SKM-1 treated with dmso at 0.1 percent for 144 hours (cell line): ENCODE measurements at regions not wholly inside any gene's neighbourhood (a gene's known extent, or its start where the extent isn't known, plus 50 kb on each side); places are given as distances from the start of the nearest gene placed in this dataset.
"Not testable (repeated sequence)": the region's sequence is repeated elsewhere in the genome, so short reads cannot be mapped to it uniquely, and the experiment has no call there.

ENCODE experiments used
- DNase-seq: peaks from one replicate; lab custom pipeline; 2025; ENCODE audit not compliant: unreplicated experiment; lab: John Stamatoyannopoulos, UW

GRCh38 chr15:31177951-31178350, 76.4 kb upstream of the TRPM1 start:
- no peak for DNase-seq

- DNase-seq, result no peak
Observed at GRCh38 chr15:31178705-31179104, 77.2 kb upstream of the TRPM1 start.

- no peak for DNase-seq
Observed at GRCh38 chr15:31179693-31180092, 78.2 kb upstream of the TRPM1 start.

- DNase-seq, result no peak
Observed at GRCh38 chr15:31193291-31193690, 91.8 kb upstream of the TRPM1 start.

GRCh38 chr15:31195871-31196270, 94.3 kb upstream of the TRPM1 start:
- no peak for DNase-seq

GRCh38 chr15:31197497-31198414, 96.2 kb upstream of the TRPM1 start:
- DNase-seq, result peak; percentile 19

GRCh38 chr15:31200735-31201151, 99.2 kb upstream of the TRPM1 start:
- no peak for DNase-seq

- no peak for DNase-seq
Observed at GRCh38 chr15:31202953-31203352, 101.4 kb upstream of the TRPM1 start.

GRCh38 chr15:31203999-31204398, 102.5 kb upstream of the TRPM1 start:
- no peak for DNase-seq

GRCh38 chr15:31206386-31207181, 105.1 kb upstream of the TRPM1 start:
- no peak for DNase-seq

- DNase-seq, result no peak
Observed at GRCh38 chr15:31207246-31207645, 105.7 kb upstream of the TRPM1 start.

- DNase-seq, result not testable (repeated sequence)
Observed at GRCh38 chr15:31207861-31208260, 106.3 kb upstream of the TRPM1 start.

- no peak for DNase-seq
Observed at GRCh38 chr15:31208817-31209216, 107.3 kb upstream of the TRPM1 start.

GRCh38 chr15:31211353-31211752, 109.8 kb upstream of the TRPM1 start:
- DNase-seq, result no peak

- peak; percentile 66 for DNase-seq
Observed at GRCh38 chr15:31212326-31213080, 111.0 kb upstream of the TRPM1 start.

GRCh38 chr15:31214158-31214863, 112.3 kb upstream of the KLF13 start:
- no peak for DNase-seq

GRCh38 chr15:31214864-31215489, 111.7 kb upstream of the KLF13 start:
- peak; percentile 31 for DNase-seq

GRCh38 chr15:31215490-31216214, 111.0 kb upstream of the KLF13 start:
- peak; percentile 65 for DNase-seq

- peak; percentile 98 for DNase-seq
Observed at GRCh38 chr15:31216215-31216911, 110.3 kb upstream of the KLF13 start.
